ENCODE measurements at regions not wholly inside any gene's neighbourhood (a gene's known extent, or its start where the extent isn't known, plus 50 kb on each side); places are given as distances from the start of the nearest gene placed in this dataset.
"Not testable (repeated sequence)": the region's sequence is repeated elsewhere in the genome, so short reads cannot be mapped to it uniquely, and the experiment has no call there.

- DNase-seq (ENCODE audit: low read depth in 1 of 2, low spot score in 1 of 2), result no peak
Measured at GRCh38 chr4:131113704-131114103, 2017.8 kb downstream of the C4orf33 start.

GRCh38 chr4:131119661-131120060 lies 2023.7 kb downstream of the C4orf33 start:
- no peak for DNase-seq (ENCODE audit: low read depth in 1 of 2, low spot score in 1 of 2)

GRCh38 chr4:131137196-131137595 lies 2011.9 kb upstream of the PCDH10 start:
- no peak for DNase-seq (ENCODE audit: low read depth in 1 of 2, low spot score in 1 of 2)

GRCh38 chr4:131159261-131159660 lies 1989.8 kb upstream of the PCDH10 start:
- no peak for DNase-seq (ENCODE audit: low read depth in 1 of 2, low spot score in 1 of 2)

GRCh38 chr4:131192318-131192717 lies 1956.8 kb upstream of the PCDH10 start:
- no peak for DNase-seq (ENCODE audit: low read depth in 1 of 2, low spot score in 1 of 2)

GRCh38 chr4:131207589-131207988 lies 1941.5 kb upstream of the PCDH10 start:
- DNase-seq (ENCODE audit: low read depth in 1 of 2, low spot score in 1 of 2), result no peak

- DNase-seq (ENCODE audit: low read depth in 1 of 2, low spot score in 1 of 2), result no peak
Measured at GRCh38 chr4:131248314-131248713, 1900.8 kb upstream of the PCDH10 start.

GRCh38 chr4:131251321-131251720 lies 1897.8 kb upstream of the PCDH10 start:
- no peak for DNase-seq (ENCODE audit: low read depth in 1 of 2, low spot score in 1 of 2)

- DNase-seq (ENCODE audit: low read depth in 1 of 2, low spot score in 1 of 2), result no peak
Measured at GRCh38 chr4:131257241-131257640, 1891.9 kb upstream of the PCDH10 start.

GRCh38 chr4:131258361-131258760 lies 1890.7 kb upstream of the PCDH10 start:
- DNase-seq (ENCODE audit: low read depth in 1 of 2, low spot score in 1 of 2), result no peak

GRCh38 chr4:131288441-131288840 lies 1860.7 kb upstream of the PCDH10 start:
- no peak for DNase-seq (ENCODE audit: low read depth in 1 of 2, low spot score in 1 of 2)

GRCh38 chr4:131296192-131296591 lies 1852.9 kb upstream of the PCDH10 start:
- no peak for DNase-seq (ENCODE audit: low read depth in 1 of 2, low spot score in 1 of 2)

GRCh38 chr4:131302108-131302507 lies 1847.0 kb upstream of the PCDH10 start:
- DNase-seq (ENCODE audit: low read depth in 1 of 2, low spot score in 1 of 2), result no peak

- DNase-seq (ENCODE audit: low read depth in 1 of 2, low spot score in 1 of 2), result no peak
Measured at GRCh38 chr4:131304686-131305085, 1844.4 kb upstream of the PCDH10 start.

GRCh38 chr4:131309628-131310027 lies 1839.5 kb upstream of the PCDH10 start:
- DNase-seq (ENCODE audit: low read depth in 1 of 2, low spot score in 1 of 2), result no peak

- no peak for DNase-seq (ENCODE audit: low read depth in 1 of 2, low spot score in 1 of 2)
Measured at GRCh38 chr4:131316086-131316485, 1833.0 kb upstream of the PCDH10 start.

- no peak for DNase-seq (ENCODE audit: low read depth in 1 of 2, low spot score in 1 of 2)
Measured at GRCh38 chr4:131337936-131338335, 1811.2 kb upstream of the PCDH10 start.

- DNase-seq (ENCODE audit: low read depth in 1 of 2, low spot score in 1 of 2), result no peak
Measured at GRCh38 chr4:131339137-131339536, 1810.0 kb upstream of the PCDH10 start.

- DNase-seq (ENCODE audit: low read depth in 1 of 2, low spot score in 1 of 2), result no peak
Measured at GRCh38 chr4:131344761-131345160, 1804.3 kb upstream of the PCDH10 start.

- DNase-seq (ENCODE audit: low read depth in 1 of 2, low spot score in 1 of 2), result no peak
Measured at GRCh38 chr4:131347816-131348215, 1801.3 kb upstream of the PCDH10 start.

GRCh38 chr4:131348263-131348662 lies 1800.8 kb upstream of the PCDH10 start:
- no peak for DNase-seq (ENCODE audit: low read depth in 1 of 2, low spot score in 1 of 2)

- DNase-seq (ENCODE audit: low read depth in 1 of 2, low spot score in 1 of 2), result not testable (repeated sequence)
Measured at GRCh38 chr4:131352371-131352770, 1796.7 kb upstream of the PCDH10 start.

GRCh38 chr4:131366714-131367113 lies 1782.4 kb upstream of the PCDH10 start:
- no peak for DNase-seq (ENCODE audit: low read depth in 1 of 2, low spot score in 1 of 2)

- DNase-seq (ENCODE audit: low read depth in 1 of 2, low spot score in 1 of 2), result no peak
Measured at GRCh38 chr4:131367441-131367840, 1781.7 kb upstream of the PCDH10 start.
